Activated naive CD4-positive, alpha-beta T cell treated with anti-CD3 and anti-CD28 coated beads, Interleukin-2, amount 10 ng/mL, durations not matched to agents 7 days and 5 days (primary cell): ENCODE measurements at regions not wholly inside any gene's neighbourhood (a gene's known extent, or its start where the extent isn't known, plus 50 kb on each side); places are given as distances from the start of the nearest gene placed in this dataset.

Experiments used
- CTCF ChIA-PET: fragments of 350-600 bp; sonication (Branson Sonifier 250); formaldehyde crosslinking; loops from one replicate; lab custom pipeline; 2021; ENCODE audit warnings: antibody characterized with exemption; lab: Charles Lee
- DNase-seq: peaks from one replicate; pipeline ENCODE4 v3.0.0-alpha.2; 2020
- H3K27ac Mint-ChIP-seq: one replicate; pipeline ENCODE4 v1.8.0; 2021; ENCODE audit warnings: mild to moderate bottlenecking, moderate library complexity, mixed read lengths
- H3K27me3 Mint-ChIP-seq: one replicate; pipeline ENCODE4 v1.8.0; 2021; ENCODE audit warnings: mild to moderate bottlenecking, mixed read lengths
- H3K36me3 Mint-ChIP-seq: one replicate; pipeline ENCODE4 v1.8.0; 2021; ENCODE audit warnings: mixed read lengths
- H3K4me1 Mint-ChIP-seq: one replicate; pipeline ENCODE4 v1.8.0; 2021; ENCODE audit warnings: mixed read lengths
- H3K4me3 Mint-ChIP-seq: one replicate; pipeline ENCODE4 v1.8.0; 2021; ENCODE audit warnings: mild to moderate bottlenecking, moderate library complexity, mixed read lengths
- H3K9me3 Mint-ChIP-seq: one replicate; pipeline ENCODE4 v1.8.0; 2021; ENCODE audit warnings: mixed read lengths

DNA sequence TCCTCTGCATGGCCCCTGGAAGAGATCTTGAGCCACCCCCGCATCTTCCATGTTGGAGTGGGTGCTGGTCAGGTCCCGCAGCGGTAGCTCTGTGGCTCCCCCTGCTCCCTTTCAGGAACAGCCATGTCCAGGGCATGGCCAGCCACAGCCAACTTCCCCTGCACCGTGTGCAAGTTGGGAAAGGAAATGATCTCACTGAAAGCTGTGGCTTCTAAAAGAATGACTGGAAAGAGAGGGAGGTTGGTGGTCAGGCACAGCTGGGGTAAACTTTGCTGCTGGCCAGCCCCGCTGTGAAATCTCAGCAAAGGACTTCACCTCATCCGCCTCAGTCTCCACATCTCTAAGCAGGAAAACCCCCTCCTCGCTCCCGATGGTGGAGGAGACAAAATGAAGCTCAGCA lies 153.6 kb upstream of the CST7 start:
- no peaks in the 10 kb centered on the region for H3K9me3 Mint-ChIP-seq
- CTCF ChIA-PET = interaction anchor here (0.9 to 1.3 kb wide), 2 partner anchors 14 to 123 kb away, joined by 3 to 4 read pairs; no protein-coding TSS in a partner anchor
- H3K27ac Mint-ChIP-seq = no peak overlapping the region
- no peaks in the 10 kb centered on the region for H3K4me1 Mint-ChIP-seq
- peaks cover 15% of the 10 kb centered on the region for H3K27me3 Mint-ChIP-seq
- no peaks in the 10 kb centered on the region for H3K36me3 Mint-ChIP-seq
- no peak for DNase-seq
- no peak overlapping the region for H3K4me3 Mint-ChIP-seq

DNA sequence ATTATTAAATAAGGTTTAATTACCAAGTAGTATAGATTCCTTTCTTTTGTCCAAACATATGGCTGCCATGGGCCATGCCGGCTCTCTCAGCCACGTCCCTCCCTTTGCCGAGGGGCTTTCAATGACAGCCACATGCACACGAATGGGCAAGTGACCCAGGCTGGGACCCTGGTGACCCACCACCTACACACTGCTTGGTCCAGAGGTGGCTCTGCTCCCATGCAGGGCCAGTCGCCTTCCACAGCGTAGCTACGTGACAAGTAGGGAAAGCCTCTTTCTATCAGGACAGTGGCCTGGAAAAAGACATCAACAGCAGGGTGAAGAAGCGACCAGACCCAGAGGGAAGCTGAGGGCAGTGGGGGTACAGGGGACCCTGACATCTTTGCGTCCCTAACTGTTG lies 152.8 kb upstream of the CST7 start:
- Mint-ChIP-seq H3K27me3 (peaks cover 10% of the 10 kb centered on the region), H3K9me3 (no peaks in the 10 kb centered on the region), H3K36me3 (no peaks in the 10 kb centered on the region), H3K27ac (no peak overlapping the region), H3K4me1 (no peaks in the 10 kb centered on the region), H3K4me3 (no peak overlapping the region)
- CTCF ChIA-PET = interaction anchor here (1.3 kb wide), 1 partner anchor 122 kb away, joined by 4 read pairs; no protein-coding TSS in a partner anchor
- no peak for DNase-seq

DNA sequence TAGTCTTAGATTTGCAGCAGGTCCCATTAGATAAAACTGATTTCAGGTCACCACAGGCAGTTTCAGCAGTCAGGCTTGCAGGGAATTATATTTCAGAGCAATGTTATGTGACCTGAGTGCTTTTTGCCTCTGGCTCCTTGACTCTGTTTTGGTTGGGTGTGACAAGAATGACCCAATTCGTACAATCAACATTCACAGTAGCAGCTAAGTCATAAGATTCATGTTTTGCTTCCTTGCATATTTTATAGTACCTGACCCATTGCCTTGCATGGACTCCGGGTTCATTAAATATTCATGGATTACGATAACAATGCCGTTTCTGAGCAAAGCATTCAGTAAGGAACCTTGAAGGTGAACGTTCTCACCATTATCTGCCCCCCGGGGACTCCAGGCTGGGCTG lies 152.0 kb upstream of the CST7 start:
- H3K27me3 Mint-ChIP-seq = peaks cover 9% of the 10 kb centered on the region
- no peaks in the 10 kb centered on the region for H3K9me3 Mint-ChIP-seq
- no peak for DNase-seq
- H3K4me3 Mint-ChIP-seq = no peak overlapping the region
- no peak overlapping the region for H3K27ac Mint-ChIP-seq
- H3K4me1 Mint-ChIP-seq = no peaks in the 10 kb centered on the region
- CTCF ChIA-PET = no interaction called here
- no peaks in the 10 kb centered on the region for H3K36me3 Mint-ChIP-seq

DNA sequence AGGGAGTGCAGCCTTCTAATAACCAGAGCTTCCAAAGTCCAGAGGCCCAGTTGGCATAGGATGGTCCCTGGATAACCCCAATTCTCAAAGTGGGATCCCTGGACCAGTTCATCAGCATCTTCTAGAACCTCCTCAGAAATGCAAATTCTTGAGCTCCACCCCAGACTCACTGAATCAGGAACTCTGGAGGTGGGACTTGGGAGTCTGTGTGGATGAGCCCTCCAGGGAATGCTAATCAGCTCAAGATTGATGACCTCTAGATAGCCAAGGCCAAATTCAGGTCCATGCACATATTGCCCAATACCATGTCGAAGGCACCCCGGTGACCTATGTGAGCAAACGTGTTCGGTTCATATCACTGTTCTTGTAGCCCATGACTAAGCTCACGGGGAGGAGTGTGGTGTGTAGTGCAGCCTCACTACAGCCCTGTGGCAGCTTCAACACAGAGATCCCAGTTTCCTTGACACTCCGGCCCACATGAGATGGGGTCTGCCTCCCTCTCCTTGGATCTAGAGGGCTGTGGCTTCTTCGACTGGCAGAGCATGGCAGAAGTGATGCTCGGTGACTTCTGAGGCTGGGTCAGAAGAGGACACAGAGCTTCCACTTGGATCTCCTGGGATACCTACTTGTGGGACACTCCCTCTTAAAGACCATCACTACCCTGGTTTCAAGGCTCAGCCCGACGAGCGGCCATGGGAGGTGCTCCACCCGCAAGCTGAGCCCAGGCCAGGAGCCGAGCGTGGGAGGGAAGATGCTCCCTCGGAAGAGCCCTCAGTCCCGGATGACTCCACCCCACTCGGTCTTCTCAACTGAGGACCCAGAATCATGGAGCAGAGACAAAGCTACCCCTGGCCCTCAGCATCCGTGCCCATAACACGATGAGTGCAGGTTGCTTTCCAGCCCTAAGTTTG lies 151.1 kb upstream of the CST7 start:
- no peak overlapping the region for H3K4me3 Mint-ChIP-seq
- H3K4me1 Mint-ChIP-seq = no peaks in the 10 kb centered on the region
- CTCF ChIA-PET = no interaction called here
- peaks cover 4% of the 10 kb centered on the region for H3K27me3 Mint-ChIP-seq
- H3K36me3 Mint-ChIP-seq = no peaks in the 10 kb centered on the region
- no peak overlapping the region for H3K27ac Mint-ChIP-seq
- no peak for DNase-seq
- no peaks in the 10 kb centered on the region for H3K9me3 Mint-ChIP-seq

DNA sequence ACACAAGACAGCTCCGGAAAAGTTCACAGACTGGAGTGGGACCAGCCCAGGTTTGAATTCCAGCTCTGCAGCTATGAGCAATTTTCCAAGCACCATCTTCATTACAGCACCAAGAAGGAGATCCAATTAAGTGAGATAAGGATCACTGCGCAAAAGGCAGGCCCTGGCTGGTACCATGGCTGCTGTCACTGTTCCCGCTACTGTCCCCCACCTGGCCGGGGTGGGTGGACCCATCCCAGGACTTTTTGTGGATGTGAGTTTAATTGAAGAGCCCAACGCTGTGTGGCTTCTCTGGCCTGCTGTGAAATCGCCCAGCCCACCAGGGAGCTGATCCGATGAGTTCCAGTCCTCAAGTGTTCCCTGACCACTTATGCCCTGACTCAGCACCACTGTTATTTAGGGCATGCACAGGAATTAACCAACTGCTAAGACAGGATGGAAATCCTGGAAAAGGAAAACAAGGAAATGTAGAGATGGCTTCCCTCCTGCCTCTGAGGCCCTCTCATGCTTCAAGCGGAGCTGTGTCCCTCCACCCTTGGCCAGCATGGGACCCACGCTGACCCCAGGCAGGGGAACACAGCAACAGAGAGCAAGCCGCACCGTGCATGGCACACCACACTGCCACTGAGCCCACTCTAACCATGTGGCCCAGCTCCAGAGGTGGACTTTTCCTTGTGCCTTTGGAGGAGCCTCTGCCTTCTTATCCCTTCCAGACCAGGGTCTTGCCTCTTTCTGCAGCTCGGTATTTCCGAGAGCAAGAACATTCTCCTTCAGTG lies 150.0 kb upstream of the CST7 start:
- H3K36me3 Mint-ChIP-seq = no peaks in the 10 kb centered on the region
- H3K4me3 Mint-ChIP-seq = no peak overlapping the region
- CTCF ChIA-PET = no interaction called here
- DNase-seq = no peak
- peaks cover 3% of the 10 kb centered on the region for H3K27me3 Mint-ChIP-seq
- H3K4me1 Mint-ChIP-seq = no peaks in the 10 kb centered on the region
- H3K9me3 Mint-ChIP-seq = no peaks in the 10 kb centered on the region
- no peak overlapping the region for H3K27ac Mint-ChIP-seq

DNA sequence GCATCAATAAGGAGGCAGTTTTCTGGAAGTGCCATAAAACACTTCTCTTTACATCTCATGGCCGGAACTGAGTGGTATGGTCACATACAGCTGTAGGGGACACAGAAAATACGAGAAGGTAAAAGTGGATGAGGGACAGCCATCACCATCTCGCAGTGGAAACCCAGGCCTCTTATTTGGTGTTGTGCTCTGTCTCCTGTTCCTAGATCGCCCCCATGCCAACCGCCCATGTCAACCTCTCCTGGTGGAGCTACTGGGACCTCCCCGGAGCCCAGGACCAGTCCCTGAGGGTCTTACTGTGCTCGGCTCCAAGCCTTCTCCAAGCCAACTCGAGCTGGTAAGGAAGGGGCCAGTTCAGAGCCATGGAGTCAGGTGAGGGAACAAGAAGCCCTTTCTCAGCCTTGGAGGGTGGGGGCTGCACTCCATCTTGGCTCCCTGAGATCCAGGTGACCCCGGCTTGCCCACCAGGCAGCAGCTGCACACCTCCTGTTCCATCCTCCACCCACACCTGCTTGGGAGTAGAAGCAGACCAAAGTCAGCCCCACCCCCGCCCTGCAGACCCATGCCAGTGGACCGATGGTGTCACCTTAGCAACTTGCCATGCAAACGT lies 149.0 kb upstream of the CST7 start:
- H3K9me3 Mint-ChIP-seq = no peaks in the 10 kb centered on the region
- no peak overlapping the region for H3K4me3 Mint-ChIP-seq
- H3K27me3 Mint-ChIP-seq = peaks cover 3% of the 10 kb centered on the region
- no peak for DNase-seq
- no peak overlapping the region for H3K27ac Mint-ChIP-seq
- H3K4me1 Mint-ChIP-seq = no peaks in the 10 kb centered on the region
- CTCF ChIA-PET = no interaction called here
- H3K36me3 Mint-ChIP-seq = no peaks in the 10 kb centered on the region

DNA sequence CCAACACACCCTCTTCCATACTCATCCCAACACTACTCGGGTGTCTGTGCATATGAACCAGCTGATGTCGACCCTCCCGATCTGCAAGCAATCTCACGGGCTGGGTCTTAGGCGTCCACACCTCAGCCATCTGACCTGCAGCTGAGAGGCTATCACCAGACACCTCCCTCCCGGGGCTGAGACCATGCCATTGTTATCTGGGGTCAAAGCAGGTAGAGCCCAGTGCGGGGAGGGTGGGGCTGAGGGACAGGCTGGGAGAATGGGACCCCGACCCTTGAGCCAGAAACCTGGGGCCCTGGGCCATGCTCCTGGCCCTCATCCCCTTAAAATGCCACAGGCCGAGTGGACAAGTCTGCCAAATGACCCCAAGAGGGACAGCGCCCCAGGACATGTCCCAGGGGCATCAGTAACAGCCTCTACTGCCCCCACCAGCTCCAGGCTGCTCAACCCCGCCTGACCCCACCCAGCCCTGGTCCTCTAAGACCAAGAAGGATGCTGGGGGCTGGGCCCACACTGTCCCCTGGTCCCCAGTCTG lies 146.7 kb upstream of the CST7 start:
- no peaks in the 10 kb centered on the region for H3K4me1 Mint-ChIP-seq
- no peak overlapping the region for H3K4me3 Mint-ChIP-seq
- H3K27me3 Mint-ChIP-seq = no peaks in the 10 kb centered on the region
- no peak overlapping the region for H3K27ac Mint-ChIP-seq
- no peaks in the 10 kb centered on the region for H3K36me3 Mint-ChIP-seq
- no peaks in the 10 kb centered on the region for H3K9me3 Mint-ChIP-seq
- CTCF ChIA-PET = no interaction called here
- DNase-seq = no peak

DNA sequence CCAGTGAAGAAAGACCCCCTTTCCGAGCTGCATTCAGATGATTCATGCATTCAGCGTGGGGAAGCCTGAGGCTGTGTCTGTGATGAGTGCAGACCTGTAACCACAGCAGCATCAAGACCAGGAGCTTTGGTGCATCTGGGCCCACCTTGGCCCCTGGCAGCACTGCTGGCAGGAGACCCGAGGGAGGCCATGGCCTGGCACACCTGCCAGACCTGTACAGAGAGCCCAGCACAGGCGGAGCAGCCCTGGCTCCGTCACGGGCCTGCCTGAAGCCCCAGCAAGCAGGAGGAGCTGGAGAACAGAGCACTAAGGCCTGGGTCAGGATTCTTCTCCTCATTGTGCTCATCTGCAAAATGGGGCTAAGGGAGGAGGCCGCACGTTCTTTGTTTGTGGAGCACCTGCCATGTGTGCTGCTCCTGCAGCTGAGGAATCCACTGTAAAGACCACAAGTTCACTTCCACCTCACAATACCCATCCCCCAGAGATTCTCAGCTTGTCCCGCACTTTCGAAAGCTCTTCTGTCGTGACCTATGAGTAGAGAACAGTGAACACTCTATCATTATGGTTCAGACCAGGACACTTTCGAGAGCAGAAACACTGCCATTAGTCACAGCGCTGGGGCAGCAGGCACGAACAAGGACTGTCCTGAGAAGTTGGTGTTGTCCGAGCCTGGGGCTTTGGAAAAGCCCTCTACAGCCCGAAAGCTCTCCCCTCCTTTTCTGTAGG lies 144.4 kb upstream of the CST7 start:
- CTCF ChIA-PET = no interaction called here
- Mint-ChIP-seq H3K27me3 (peaks cover 4% of the 10 kb centered on the region), H3K27ac (no peak overlapping the region), H3K4me1 (no peaks in the 10 kb centered on the region), H3K9me3 (no peaks in the 10 kb centered on the region), H3K4me3 (no peak overlapping the region), H3K36me3 (no peaks in the 10 kb centered on the region)
- DNase-seq = no peak

DNA sequence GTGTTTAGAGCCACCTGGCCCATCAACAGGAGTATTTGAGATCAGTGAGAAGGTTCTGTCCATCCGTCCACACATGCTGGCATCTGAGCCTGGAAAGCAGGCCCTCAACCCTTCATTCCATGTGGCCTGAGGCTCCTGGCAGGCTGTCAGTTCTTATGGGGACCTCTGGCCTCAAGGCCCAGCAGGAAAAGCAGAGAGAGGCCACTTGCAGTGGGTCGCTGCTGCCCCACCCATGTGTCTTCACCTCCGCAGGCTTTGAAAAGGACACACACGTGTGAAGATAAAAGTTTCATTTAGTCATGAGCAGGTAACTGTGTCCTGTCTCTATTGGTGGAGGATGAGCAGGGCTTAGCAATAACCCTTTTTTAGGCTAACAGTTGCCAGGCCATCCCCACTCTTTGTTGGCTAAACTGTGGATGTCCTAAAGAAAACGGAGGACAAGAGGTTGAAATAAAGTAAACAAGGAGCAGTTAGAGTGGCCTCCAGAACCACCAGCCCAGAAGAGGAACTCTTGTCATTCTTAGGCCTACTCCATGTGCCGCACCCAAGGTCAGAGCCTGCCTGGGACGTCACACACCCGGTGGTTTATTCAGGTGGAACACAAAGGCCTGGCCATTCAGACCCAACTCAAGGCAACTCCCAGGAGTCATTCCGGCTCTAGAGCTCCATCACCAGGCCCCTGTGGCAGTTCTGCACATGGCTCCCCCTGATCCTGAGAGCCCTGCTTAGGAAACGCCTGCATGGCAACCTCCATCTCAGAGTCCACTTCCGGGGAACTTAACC lies 143.4 kb upstream of the CST7 start:
- no peaks in the 10 kb centered on the region for H3K4me1 Mint-ChIP-seq
- peaks cover 4% of the 10 kb centered on the region for H3K27me3 Mint-ChIP-seq
- DNase-seq = no peak
- H3K4me3 Mint-ChIP-seq = no peak overlapping the region
- no peaks in the 10 kb centered on the region for H3K36me3 Mint-ChIP-seq
- CTCF ChIA-PET = no interaction called here
- H3K27ac Mint-ChIP-seq = no peak overlapping the region
- H3K9me3 Mint-ChIP-seq = no peaks in the 10 kb centered on the region

DNA sequence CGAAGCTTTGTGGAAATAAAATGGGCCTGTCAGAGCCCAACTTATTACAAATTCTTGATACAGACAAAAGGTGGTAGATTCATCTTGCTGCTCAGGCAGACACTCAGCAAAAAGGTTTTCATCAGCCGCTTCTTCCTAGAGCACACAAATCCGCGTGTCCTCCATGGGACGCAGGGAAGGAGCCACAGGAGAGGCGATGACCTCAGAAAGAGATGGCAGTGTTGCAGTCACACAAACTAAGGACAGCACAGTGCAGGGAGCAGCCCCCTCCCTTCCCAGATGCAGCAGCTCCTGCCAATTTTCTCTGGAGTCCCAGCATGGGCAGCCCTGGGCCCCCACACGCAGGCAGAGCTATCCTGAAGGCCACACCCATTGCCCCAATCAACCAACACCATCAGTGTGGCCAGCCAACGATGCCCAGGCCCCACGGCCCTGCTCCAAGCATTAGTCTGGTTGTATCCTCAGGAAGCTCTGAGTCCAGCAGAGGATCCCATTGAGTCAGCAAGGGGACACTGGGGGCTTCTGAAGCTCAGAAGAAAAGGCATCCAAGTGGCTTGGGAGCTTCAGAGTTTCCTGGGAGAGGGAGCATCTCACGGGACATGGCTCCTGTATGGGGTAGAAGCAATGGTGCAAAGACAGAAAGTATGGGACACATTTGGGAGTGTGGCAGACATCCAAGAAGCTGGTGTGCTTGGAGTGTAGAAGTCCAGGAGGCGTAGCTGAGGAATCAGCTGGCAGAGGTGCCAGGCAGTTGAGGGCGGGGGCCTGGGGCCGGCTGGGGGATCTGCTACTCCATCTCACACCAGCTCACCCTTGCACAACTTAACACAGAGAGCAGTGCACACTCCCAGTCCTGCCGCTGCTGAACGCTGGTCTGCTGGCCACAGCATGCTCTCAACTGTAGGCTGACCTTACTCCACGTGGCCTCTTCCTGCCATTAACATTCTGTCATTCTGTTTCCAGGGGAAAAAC lies 142.1 kb upstream of the CST7 start:
- H3K4me1 Mint-ChIP-seq = no peaks in the 10 kb centered on the region
- CTCF ChIA-PET = no interaction called here
- no peaks in the 10 kb centered on the region for H3K36me3 Mint-ChIP-seq
- peaks cover 4% of the 10 kb centered on the region for H3K27me3 Mint-ChIP-seq
- no peak for DNase-seq
- no peak overlapping the region for H3K4me3 Mint-ChIP-seq
- H3K9me3 Mint-ChIP-seq = no peaks in the 10 kb centered on the region
- H3K27ac Mint-ChIP-seq = no peak overlapping the region

DNA sequence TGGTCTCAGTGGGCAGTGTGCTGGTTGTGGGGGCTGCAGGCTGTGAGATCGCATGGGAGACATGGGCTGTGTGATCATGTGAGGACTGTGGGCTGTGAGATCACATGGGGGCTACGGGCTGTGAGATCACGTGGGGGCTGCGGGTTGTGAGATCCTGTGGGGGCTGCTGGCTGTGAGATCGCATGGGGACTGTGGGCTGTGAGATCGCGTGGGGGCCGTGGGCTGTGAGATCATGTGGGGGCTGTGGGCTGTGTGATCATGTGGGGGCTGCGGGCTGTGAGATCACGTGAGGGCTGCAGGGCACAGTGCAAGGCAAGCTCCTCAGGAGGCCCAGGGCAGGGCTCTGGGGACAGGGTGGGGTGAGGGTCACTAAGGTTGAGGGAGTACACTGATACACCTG lies 140.5 kb upstream of the CST7 start:
- Mint-ChIP-seq H3K4me3 (no peak overlapping the region), H3K27ac (no peak overlapping the region), H3K36me3 (no peaks in the 10 kb centered on the region), H3K27me3 (peaks cover 4% of the 10 kb centered on the region), H3K9me3 (peaks cover 3% of the 10 kb centered on the region), H3K4me1 (no peaks in the 10 kb centered on the region)
- DNase-seq = no peak
- CTCF ChIA-PET = no interaction called here

DNA sequence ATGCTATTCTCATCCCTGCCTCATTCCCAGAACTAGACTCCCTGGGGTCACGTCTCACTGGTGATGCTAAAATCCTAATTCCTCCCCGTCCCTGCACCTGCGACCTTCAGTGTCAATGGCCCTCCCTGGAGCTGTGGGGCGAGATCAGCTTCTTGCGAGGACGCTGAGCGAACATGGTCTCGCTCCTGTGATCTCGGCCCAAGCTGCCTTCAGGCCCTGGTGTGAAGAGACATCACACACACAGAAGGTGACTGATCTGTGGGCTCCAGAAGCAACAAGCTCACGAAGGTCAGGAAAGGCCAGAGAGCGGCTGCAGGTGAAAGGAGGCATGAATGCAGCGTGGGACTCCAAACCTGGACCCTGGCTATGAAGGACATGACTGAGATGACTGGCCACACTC lies 139.5 kb upstream of the CST7 start:
- peaks cover 4% of the 10 kb centered on the region for H3K27me3 Mint-ChIP-seq
- DNase-seq = no peak
- no peak overlapping the region for H3K27ac Mint-ChIP-seq
- CTCF ChIA-PET = no interaction called here
- peaks cover 3% of the 10 kb centered on the region for H3K9me3 Mint-ChIP-seq
- H3K36me3 Mint-ChIP-seq = no peaks in the 10 kb centered on the region
- H3K4me1 Mint-ChIP-seq = no peaks in the 10 kb centered on the region
- no peak overlapping the region for H3K4me3 Mint-ChIP-seq
